Prostate gland (tissue), 2 donors: ENCODE measurements at regions not wholly inside any gene's neighbourhood (a gene's known extent, or its start where the extent isn't known, plus 50 kb on each side); places are given as distances from the start of the nearest gene placed in this dataset.

Source experiments
- CTCF ChIP-seq, 4 experiments: fragments of 200-600 bp in 2 of 4; fragments of 450-650 bp in 2 of 4; sonication (generic) in 2 of 4; IDR thresholded peaks; 1 replicate in 3 of 4; 2 replicates in 1 of 4; pipeline ENCODE4 v1.5.1; 2016 to 2019; ENCODE audit warnings: antibody characterized with exemption in 4 of 4, mild to moderate bottlenecking in 2 of 4, moderate library complexity in 2 of 4
- POLR2A ChIP-seq: fragments of 450-650 bp; IDR thresholded peaks from one replicate; pipeline ENCODE4 v1.6.1; 2016; ENCODE audit warnings: antibody characterized with exemption, mild to moderate bottlenecking

DNA sequence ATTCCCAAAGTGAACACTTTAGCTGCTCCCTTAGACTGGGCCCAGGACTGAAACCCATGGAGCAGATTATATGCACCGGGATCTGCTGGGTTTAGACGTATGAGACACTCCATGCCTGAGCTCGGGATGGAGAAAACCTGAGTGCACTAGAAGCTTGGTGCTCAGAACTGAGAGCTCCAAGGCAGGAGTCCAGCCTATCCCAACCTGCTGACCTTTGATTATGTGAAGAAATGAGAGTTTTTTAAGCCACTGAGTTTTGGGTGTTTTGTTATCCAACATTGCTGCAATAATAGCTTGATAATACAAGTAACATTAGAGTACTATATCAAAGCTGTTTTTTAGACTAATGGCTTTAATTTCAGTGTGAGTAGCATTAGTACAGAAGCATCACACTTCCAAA lies 131.5 kb upstream of the KCNK1 start:
- TF ChIP-seq POLR2A, result no peak
- TF ChIP-seq CTCF (IDR thresholded peaks at IDR 0.05), result no peak
